WERI-Rb-1 (cell line): ENCODE measurements at regions not wholly inside any gene's neighbourhood (a gene's known extent, or its start where the extent isn't known, plus 50 kb on each side); places are given as distances from the start of the nearest gene placed in this dataset.

Source experiments
- DNase-seq: peaks from one replicate; pipeline ENCODE4 v3.0.0-alpha.2; 2020
- H3K27ac ChIP-seq: fragments of 250-450 bp; sonication (Bioruptor Pico); 2 replicates; pipeline ENCODE4 v1.5.1; 2020; ENCODE audit warnings: mild to moderate bottlenecking, moderate library complexity
- H3K27me3 ChIP-seq: fragments of 250-450 bp; sonication (Bioruptor Pico); 2 replicates; pipeline ENCODE4 v1.5.1; 2021; ENCODE audit warnings: mild to moderate bottlenecking, low read depth, moderate library complexity; ENCODE audit not compliant: insufficient read depth, severe bottlenecking
- H3K36me3 ChIP-seq: fragments of 250-450 bp; sonication (Bioruptor Pico); 2 replicates; pipeline ENCODE4 v1.5.1; 2020; ENCODE audit warnings: mild to moderate bottlenecking, moderate library complexity
- H3K4me3 ChIP-seq: 2 replicates; pipeline ENCODE4 v1.5.1; 2011; ENCODE audit warnings: low read depth, mild to moderate bottlenecking, control low read depth, low read length
- H3K9me3 ChIP-seq: fragments of 250-450 bp; sonication (Bioruptor Pico); 2 replicates; pipeline ENCODE4 v1.5.1; 2021; ENCODE audit warnings: mild to moderate bottlenecking, moderate library complexity; ENCODE audit not compliant: severe bottlenecking
- TF ChIP-seq, protein P1 (sequence below): IDR thresholded peaks from 2 replicates; pipeline ENCODE4 v1.5.1; 2011; ENCODE audit warnings: low read depth, mild to moderate bottlenecking, control low read depth, inconsistent platforms, low read length

DNA sequence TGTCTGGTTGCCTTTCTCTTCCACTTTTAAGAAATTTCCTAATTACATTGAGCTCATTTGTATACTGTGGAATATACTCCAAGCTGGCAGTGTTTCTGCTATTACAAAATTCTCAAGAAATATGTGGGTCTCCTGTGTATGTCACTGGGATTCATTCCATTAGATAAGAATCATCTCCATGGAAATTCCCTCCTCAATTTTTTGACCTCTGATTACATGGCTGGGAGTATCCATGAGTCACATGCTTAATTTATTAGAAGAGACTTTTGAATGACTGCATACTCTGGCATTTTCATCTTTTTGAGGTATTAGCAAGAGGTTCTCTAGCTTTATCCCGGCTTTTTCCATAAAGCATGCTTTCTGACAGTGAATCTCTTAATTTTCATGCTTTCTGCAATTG is 665.5 kb upstream of the CNTNAP5 start:
- TF ChIP-seq, protein P1, sequence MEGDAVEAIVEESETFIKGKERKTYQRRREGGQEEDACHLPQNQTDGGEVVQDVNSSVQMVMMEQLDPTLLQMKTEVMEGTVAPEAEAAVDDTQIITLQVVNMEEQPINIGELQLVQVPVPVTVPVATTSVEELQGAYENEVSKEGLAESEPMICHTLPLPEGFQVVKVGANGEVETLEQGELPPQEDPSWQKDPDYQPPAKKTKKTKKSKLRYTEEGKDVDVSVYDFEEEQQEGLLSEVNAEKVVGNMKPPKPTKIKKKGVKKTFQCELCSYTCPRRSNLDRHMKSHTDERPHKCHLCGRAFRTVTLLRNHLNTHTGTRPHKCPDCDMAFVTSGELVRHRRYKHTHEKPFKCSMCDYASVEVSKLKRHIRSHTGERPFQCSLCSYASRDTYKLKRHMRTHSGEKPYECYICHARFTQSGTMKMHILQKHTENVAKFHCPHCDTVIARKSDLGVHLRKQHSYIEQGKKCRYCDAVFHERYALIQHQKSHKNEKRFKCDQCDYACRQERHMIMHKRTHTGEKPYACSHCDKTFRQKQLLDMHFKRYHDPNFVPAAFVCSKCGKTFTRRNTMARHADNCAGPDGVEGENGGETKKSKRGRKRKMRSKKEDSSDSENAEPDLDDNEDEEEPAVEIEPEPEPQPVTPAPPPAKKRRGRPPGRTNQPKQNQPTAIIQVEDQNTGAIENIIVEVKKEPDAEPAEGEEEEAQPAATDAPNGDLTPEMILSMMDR = no peak
- H3K9me3 ChIP-seq = no peaks in the 10 kb centered on the region
- no peaks in the 10 kb centered on the region for H3K36me3 ChIP-seq
- H3K27me3 ChIP-seq = no peaks in the 10 kb centered on the region
- no peak for DNase-seq
- H3K27ac ChIP-seq = no peak overlapping the region
- no peak overlapping the region for H3K4me3 ChIP-seq

DNA sequence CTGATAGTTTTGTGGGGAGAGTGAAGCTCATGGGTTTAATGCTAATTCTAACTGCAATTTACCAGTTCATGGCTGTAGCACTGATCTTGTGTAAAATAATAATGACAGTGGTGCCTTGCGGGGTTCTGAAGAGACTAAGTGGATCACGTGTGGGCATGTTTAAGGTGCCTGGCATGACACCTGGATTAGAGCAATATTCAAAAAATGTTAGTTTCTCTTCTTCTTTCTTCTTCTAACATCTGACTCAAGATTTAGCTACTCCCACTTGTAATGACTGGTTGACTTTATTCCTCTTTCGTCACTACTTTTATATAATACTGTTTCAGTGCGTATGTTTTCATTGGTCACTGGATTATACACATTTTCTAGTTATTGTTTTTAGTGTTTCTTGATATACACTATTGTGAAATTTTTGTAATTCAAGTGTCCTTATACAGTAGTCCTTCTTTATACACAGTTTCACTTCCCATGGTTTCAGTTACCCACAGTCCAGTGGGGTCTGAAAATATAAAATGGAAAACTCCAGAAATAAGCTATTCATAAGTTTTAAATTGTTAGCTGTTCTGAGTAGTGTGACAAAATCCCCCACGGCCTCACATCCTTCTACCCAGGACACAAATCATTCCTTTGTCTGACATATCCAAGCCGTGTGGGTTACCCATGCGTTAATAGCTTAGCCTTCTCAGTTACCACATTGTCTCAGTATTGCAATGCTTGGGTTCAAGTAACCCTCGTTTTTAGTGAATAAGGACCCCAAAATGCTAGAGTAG is 662.2 kb upstream of the CNTNAP5 start:
- Histone ChIP-seq H3K27me3 (no peaks in the 10 kb centered on the region), H3K27ac (no peak overlapping the region), H3K4me3 (no peak overlapping the region), H3K9me3 (no peaks in the 10 kb centered on the region), H3K36me3 (no peaks in the 10 kb centered on the region)
- DNase-seq = peak; percentile 11
- TF ChIP-seq, protein P1 = no peak

DNA sequence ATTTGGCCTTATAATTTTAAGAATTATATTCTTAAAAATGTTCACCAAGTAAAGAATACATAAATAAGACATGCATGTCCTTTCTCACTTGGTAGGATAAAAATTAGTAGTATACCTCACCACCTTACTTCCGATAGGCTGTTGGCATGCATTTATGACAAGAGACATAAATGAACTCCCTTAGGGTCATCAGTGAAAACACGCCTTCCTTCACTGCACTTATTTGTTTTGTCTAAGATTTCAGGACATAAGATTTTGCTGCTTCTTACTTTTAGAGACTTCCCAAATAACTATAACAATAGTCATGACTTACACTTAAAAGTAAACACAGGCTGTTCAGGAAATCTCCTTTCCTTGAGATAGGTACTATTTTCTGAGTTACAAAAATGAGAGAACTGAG is 661.3 kb upstream of the CNTNAP5 start:
- no peaks in the 10 kb centered on the region for H3K27me3 ChIP-seq
- no peaks in the 10 kb centered on the region for H3K9me3 ChIP-seq
- no peak overlapping the region for H3K4me3 ChIP-seq
- TF ChIP-seq, protein P1 = no peak
- DNase-seq = no peak
- H3K36me3 ChIP-seq = no peaks in the 10 kb centered on the region
- H3K27ac ChIP-seq = no peak overlapping the region

DNA sequence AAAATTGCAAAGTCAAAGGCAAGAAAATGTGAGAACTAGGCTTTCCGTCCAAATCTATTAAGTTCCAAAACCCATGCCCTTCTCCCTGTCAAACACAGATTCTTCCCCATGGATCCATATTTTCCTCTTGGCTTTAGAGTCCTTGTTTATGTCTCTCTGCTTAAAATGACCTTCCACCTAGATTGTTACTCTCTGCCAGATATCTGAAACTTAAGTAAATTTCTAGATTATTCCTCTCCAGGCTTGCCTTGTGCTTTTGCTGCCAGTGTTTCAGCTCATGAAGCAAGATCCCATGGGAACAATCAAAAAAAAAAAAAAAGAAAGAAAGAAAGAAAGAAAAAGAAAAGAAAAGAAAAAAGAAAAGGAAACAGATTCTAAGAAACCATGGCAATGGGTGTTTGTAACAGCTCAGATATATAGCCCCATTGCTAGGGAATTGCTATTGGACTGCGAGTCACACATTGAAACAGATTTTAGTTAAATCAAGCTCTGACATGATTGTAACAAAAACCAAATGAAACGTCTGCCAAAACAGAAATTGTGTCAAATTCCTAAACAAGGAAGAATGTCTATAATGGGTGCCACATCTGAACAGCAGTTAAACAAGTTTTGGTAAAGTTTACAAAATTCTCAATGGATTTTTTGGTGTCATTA is 660.7 kb upstream of the CNTNAP5 start:
- H3K27ac ChIP-seq = no peak overlapping the region
- H3K27me3 ChIP-seq = no peaks in the 10 kb centered on the region
- no peak for DNase-seq
- no peak overlapping the region for H3K4me3 ChIP-seq
- TF ChIP-seq, protein P1 = no peak
- no peaks in the 10 kb centered on the region for H3K9me3 ChIP-seq
- no peaks in the 10 kb centered on the region for H3K36me3 ChIP-seq

DNA sequence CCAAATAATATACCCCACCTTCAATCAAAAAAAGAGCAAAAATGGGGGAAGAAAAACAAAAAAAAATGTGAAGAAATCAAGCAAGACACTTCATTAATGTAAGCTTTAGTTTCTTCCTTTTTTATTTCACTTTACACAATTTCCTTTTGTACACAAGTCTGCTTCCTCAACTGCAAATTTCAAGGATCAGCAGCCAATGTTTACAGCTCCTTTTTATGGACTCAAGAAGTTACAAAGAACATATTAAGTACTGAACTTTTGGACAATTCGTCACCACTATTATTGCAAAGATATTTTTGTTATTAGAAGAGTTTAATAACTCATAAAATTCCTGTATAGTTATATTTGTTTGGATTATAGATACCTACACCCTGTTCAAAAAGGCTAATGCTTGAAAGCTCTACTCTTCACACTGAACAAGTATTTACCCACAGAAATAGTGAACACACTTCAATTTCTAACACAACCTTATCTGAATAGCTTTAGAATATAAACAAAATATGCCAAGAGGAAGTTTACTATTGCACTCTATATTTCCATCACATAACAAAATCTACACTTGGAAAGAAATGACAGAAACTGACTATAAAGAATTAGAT is 658.7 kb upstream of the CNTNAP5 start:
- TF ChIP-seq, protein P1 = no peak
- H3K36me3 ChIP-seq = no peaks in the 10 kb centered on the region
- no peak overlapping the region for H3K27ac ChIP-seq
- no peak for DNase-seq
- H3K9me3 ChIP-seq = no peaks in the 10 kb centered on the region
- no peak overlapping the region for H3K4me3 ChIP-seq
- no peaks in the 10 kb centered on the region for H3K27me3 ChIP-seq
